ENCODE measurements at regions not wholly inside any gene's neighbourhood (a gene's known extent, or its start where the extent isn't known, plus 50 kb on each side); places are given as distances from the start of the nearest gene placed in this dataset.
"Not testable (repeated sequence)": the region's sequence is repeated elsewhere in the genome, so short reads cannot be mapped to it uniquely, and the experiment has no call there.

GRCh38 chr1:120640261-120641013 is 83.3 kb upstream of the NBPF26 start:
- not testable (repeated sequence) for TF ChIP-seq CTCF (IDR thresholded peaks at IDR 0.05; ENCODE audit: low read depth, low read length); EZH2phosphoT487 (IDR thresholded peaks at IDR 0.05; ENCODE audit: low read depth)

Data from OCI-LY3 (cell line).